Activated CD8-positive, alpha-beta memory T cell treated with anti-CD3 and anti-CD28 coated beads for 48 hours (primary cell): ENCODE measurements at regions not wholly inside any gene's neighbourhood (a gene's known extent, or its start where the extent isn't known, plus 50 kb on each side); places are given as distances from the start of the nearest gene placed in this dataset.
"Not testable (repeated sequence)": the region's sequence is repeated elsewhere in the genome, so short reads cannot be mapped to it uniquely, and the experiment has no call there.

ENCODE experiments used
- DNase-seq, 3 experiments: peaks; one replicate each; pipeline ENCODE4 v3.0.0-alpha.2; 2020; ENCODE audit warnings: low read depth in 2 of 3, low spot score in 2 of 3

GRCh38 chr15:88965097-88965496 is 51.9 kb upstream of the MFGE8 start:
- DNase-seq = not testable (repeated sequence)

GRCh38 chr15:88970232-88970631 is 57.1 kb upstream of the MFGE8 start:
- no peak for DNase-seq

- DNase-seq = no peak
Measured at GRCh38 chr15:88974392-88974791, 61.2 kb upstream of the MFGE8 start.

GRCh38 chr15:88975891-88976290 is 62.7 kb upstream of the MFGE8 start:
- no peak for DNase-seq

DNA sequence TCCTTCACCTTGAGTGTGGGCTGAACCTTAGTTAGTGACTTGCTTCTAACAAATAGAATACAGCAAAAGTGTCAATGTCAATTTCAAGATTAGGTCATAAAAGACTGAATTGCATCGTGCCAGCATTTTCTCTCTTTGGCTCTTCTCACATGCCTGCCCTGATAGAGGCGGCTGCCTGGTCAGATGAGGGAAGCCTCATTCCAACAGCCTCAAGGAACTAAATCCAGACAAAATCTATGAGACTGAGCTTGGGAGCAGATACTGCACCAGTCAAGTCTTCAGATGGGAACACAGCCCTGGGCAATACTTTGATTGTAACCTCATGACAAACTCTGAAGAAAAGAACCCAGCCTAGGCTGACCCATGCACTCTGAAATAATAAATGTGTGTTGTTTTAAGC is 63.5 kb upstream of the MFGE8 start:
- no peak for DNase-seq

GRCh38 chr15:88979674-88980073 is 66.5 kb upstream of the MFGE8 start:
- no peak for DNase-seq

- no peak for DNase-seq
Measured at GRCh38 chr15:88980498-88980897, 67.3 kb upstream of the MFGE8 start.

- DNase-seq = no peak
Measured at GRCh38 chr15:88981244-88982215, 68.4 kb upstream of the MFGE8 start.

GRCh38 chr15:88982304-88982945 is 69.2 kb upstream of the MFGE8 start:
- no peak for DNase-seq

GRCh38 chr15:88982946-88983342 is 69.8 kb upstream of the MFGE8 start:
- DNase-seq = no peak

DNA sequence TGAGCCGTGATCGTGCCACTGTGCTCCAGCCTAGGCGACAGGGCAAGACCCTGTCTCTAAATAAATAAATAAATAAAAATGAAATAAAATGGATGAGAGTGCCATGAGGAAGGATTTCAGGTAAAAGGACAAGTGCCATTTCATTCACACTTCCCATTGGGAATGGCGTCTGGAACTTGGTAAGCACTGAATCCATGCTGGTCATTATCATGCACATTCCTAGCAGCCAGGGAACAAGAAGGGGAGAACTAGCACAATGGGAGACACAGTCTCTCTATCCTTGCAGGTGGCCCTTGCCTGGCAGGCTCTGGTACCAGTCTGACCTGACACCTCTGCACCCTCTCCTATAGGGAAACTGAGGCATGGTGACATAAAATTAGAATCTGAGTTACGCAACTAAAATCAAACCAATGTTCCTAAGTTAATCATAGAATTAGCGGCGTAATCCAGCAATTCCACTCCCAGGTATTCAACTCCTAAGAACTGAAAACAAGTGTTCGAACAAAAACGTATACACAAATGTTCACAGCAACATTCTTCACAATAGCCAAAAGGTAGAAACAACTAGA is 70.8 kb upstream of the MFGE8 start:
- DNase-seq = no peak

DNA sequence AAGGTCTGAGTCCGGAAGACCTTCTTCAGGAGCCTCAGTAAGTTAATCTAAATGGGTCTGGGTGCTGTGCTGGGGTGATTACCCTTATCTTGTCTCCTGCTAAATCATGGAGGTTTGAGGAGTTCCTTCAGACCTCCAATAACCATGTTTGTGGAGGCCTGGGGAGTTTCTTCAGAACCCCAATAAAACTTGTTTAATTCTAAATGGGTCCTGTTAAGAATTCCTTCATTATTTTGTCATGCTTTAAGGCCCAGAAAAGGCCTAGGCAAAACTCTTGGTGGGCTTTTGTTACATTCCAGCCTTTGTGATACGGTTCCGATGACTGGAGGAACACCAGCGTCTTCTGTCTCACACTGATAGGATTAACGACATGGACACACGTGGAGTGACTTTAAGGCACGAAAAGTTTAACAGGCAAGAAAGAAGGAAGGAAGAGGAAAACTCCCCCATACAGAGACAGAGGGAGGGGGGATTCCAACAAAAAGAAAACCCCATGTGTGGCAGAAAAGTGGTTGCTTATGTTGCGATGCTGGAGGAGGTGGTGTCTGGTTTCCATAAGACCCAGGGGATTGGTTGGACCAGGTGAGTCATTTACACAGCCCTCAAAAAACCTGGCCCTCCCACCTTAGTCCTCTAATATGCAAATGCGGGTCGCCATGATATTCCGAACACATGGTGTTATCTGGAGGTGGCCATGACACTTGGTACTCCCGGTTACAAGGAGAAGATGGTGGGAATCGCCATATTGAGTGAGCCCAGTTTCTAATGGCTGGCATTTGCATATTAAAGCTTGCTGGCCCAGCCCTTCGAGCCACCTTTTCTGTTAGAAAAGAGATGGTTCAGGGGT is 72.6 kb upstream of the MFGE8 start:
- DNase-seq = no peak

DNA sequence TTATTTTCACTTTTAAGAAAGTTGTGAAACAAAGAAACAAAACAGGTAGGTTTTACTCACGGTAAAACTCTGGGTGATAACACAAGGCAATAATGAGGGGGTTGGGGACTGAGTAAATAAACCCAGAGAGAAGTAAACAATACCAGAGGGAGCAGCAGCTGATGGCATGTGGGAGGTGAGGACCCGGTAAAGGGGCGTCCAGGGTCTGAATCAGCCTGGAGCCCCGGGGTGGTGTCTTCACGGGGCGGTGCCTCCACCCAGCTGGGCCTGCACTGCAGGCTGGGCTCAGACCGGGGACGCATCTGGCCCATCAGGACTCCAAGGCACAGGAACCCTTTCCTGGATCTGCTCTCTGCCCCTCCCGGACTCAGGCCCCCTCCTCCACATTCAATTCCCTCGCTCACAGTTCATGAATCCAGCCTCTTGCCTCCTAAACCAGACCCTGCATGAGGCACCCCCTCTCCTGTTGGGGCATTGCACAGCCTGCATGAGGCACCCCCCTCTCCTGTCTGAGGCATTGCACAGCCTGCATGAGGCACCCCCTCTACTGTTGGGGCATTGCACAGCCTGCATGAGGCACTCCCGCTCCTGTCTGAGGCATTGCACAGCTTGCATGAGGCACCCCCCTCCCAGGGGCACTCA is 73.9 kb upstream of the MFGE8 start:
- no peak for DNase-seq

- no peak for DNase-seq
Measured at GRCh38 chr15:88987591-88987933, 74.4 kb upstream of the MFGE8 start.

DNA sequence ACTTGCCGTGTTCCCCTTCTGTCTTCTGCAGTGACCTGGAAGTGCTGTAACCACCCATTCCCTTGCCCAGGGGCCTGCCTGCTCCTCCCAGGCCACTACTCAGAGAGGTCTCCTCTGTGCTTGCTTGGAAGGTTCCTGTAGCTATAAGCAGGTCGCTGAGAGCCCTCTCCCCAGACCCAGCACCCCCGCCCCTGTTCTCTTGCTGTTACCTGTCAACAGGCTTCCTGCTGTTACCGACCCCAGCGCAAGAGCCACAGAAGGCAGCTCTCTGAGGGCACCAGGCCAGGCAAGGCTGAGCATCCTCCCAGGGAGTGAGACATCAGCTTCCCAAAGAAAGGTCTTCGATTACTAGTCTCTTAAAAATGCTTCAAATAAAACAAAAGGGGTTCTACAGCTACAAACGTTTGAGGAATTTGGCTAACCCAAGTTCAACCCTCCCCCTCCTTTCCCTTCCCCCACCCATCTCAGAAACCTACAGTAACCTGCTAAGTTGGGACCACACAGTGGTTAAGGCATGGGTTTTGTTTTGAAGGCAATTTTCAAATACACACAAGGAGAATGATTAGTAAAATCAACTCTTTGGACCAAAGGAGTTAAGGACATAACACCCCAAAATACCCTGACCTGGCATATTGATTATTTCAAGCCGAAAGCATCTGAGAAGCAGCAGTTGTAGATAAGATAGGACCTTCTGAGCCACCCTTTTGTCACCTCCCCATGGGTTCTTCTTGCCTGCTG is 74.9 kb upstream of the MFGE8 start:
- no peak for DNase-seq

DNA sequence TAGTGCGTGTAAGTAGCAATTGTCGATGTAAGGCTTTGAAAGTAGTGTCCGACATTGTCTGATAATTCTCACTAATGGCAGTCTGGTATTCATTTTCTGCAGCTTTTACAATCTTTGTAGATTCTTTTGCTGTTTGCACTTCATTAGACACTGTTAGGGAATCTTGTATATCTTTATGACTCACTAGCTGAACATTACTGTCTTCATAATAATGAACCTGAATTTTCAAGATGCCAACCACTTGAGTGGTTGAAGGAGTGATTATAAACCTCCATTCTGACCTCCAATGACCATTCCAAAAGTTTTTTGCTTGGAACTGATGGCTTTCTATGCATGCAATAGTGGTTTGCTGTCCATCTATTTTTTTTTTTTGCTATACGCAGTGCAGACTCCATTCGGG is 76.4 kb upstream of the MFGE8 start:
- DNase-seq = no peak

GRCh38 chr15:88990185-88990679 is 77.1 kb upstream of the MFGE8 start:
- no peak for DNase-seq

DNA sequence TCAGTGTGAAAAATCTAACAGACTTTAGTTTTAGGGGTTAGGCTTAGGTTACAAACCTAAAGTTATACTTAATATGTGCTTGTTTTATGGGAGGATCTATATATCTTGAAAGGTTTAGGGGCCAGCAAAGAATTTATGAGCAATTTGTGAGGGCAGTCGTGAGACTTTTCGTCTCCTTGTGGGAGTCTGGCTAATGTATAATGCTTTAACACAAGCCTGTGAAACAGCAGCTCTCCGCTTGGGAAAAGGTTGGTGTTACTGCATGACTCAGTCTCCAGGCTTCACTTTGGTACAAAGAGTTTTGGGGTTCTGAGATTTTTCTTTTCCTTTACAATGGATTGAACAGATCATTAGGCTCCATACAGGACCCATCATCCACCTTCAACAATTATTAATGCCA is 79.0 kb upstream of the MFGE8 start:
- DNase-seq = no peak

DNA sequence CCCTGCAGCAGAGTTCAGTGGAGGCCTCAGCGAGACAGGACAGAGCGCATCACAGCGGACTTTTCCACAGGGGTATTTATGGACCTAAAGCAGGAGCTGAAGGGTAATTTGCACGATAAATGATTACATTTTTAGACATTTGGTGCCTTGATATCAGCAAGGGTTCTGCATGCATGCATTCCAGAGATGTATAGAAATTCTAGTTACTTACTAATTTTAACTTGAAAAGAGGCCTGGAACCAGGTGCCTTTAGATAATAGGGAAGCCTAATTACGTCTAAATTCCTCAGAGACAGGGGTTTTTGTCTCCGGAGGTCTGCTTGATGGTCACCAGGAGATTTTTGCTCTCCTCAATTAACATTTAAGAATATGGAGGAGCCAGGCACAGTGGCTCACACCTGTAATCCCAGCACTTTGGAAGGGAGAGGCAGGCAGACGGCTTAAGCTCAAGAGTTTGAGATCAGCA is 79.8 kb upstream of the MFGE8 start:
- no peak for DNase-seq

- no peak for DNase-seq
Measured at GRCh38 chr15:88993662-88994061, 80.5 kb upstream of the MFGE8 start.
